Psoas muscle (tissue), 7 donors: ENCODE measurements at regions not wholly inside any gene's neighbourhood (a gene's known extent, or its start where the extent isn't known, plus 50 kb on each side); places are given as distances from the start of the nearest gene placed in this dataset.

Experiments used
- ATAC-seq, 4 donors: fragments of 200-7000 bp; cut with Tn5 transposase; one replicate each; pipeline ENCODE4 v1.9.1; 2020; ENCODE audit warnings: moderate library complexity in 3 of 4, mild to moderate bottlenecking in 2 of 4
- DNase-seq, 2 donors: peaks; one replicate each; pipeline ENCODE4 v3.0.0-alpha.2; 2020
- H3K27ac ChIP-seq: fragments of 200-600 bp; one replicate; pipeline ENCODE4 v1.8.0; 2022
- H3K27me3 ChIP-seq, 3 donors: fragments of 200-600 bp in 1 of 3; one replicate each; pipeline versions ENCODE4 v1.6.1 to v1.8.0; 2013 to 2022; ENCODE audit warnings: low read length in 2 of 3, mild to moderate bottlenecking in 2 of 3, moderate library complexity in 1 of 3; ENCODE audit not compliant: insufficient read depth in 3 of 3
- H3K36me3 ChIP-seq, 2 donors: fragments of 200-600 bp in 1 of 2; one replicate each; pipeline versions ENCODE4 v1.6.1 to v1.8.0; 2013 to 2022; ENCODE audit warnings: low read depth in 1 of 2, mild to moderate bottlenecking in 1 of 2, moderate library complexity in 1 of 2; ENCODE audit not compliant: insufficient read depth in 1 of 2
- H3K4me1 ChIP-seq: fragments of 200-600 bp; one replicate; pipeline ENCODE4 v1.8.0; 2022
- H3K4me3 ChIP-seq: fragments of 200-600 bp; one replicate; pipeline ENCODE4 v1.8.0; 2022; ENCODE audit warnings: mild to moderate bottlenecking
- H3K9me3 ChIP-seq: fragments of 200-600 bp; one replicate; pipeline ENCODE4 v1.8.0; 2022
- WGBS, 3 donors: extraction: QIAGEN DNeasy Blood & Tissue Kit; methylation state at CpG; one replicate each; pipeline versions ENCODE4 v1.1.6 to v1.1.7; 2013; 5-methylcytosine and 5-hydroxymethylcytosine counted together
- intact Hi-C, 2 donors: fragments of 100-400 bp; cut with DNase I; formaldehyde crosslinking; loops; one replicate each; pipeline versions ENCODE4 v1.11.0 to v1.14.2; 2022
- TF ChIP-seq, protein P1 (sequence below): fragments of 200-600 bp; IDR thresholded peaks from one replicate; pipeline ENCODE4 v1.8.0; 2022; ENCODE audit warnings: antibody characterized with exemption
- donor health status: healthy with polysubstance abuse.
- donor health status: DM: no; HTN: no; CAD: no; lungs with moderate emphysema.
- donor health status: Bipolar disorder and iron deficiency.
- donor health status: healthy.
- donor health status: DM: yes; HTN: yes; CAD: no.
- donor health status: DM: no; HTN: no; CAD: no.
- donor health status: DM: yes; HTN: yes; CAD: no.

DNA sequence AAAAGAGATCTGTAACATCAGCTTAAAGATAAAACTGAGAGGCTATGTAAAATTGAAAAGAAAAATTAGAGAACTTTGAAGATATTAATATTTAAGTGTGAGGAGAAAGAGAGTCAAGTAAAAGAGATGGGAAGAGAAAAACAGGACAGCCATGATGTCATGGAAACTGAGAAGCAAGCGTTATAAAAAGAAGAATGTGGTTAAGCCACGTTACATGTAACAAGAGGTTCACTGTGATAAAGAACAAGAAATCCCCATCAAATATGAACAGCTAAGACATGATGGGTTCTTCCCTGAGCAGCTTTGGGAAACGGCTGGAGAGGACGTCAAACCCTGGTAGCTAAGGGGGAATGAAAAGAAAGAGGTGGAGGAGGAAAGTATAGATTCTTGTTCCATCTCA, 1269.3 kb upstream of the TENM3 start:
- Histone ChIP-seq H3K27ac (no peak overlapping the region), H3K36me3 (no peaks in the 10 kb centered on the region), H3K9me3 (no peaks in the 10 kb centered on the region), H3K4me1 (no peaks in the 10 kb centered on the region), H3K27me3 (no peaks in the 10 kb centered on the region), H3K4me3 (no peak overlapping the region)
- intact Hi-C loops = no loop called here
- TF ChIP-seq, protein P1, sequence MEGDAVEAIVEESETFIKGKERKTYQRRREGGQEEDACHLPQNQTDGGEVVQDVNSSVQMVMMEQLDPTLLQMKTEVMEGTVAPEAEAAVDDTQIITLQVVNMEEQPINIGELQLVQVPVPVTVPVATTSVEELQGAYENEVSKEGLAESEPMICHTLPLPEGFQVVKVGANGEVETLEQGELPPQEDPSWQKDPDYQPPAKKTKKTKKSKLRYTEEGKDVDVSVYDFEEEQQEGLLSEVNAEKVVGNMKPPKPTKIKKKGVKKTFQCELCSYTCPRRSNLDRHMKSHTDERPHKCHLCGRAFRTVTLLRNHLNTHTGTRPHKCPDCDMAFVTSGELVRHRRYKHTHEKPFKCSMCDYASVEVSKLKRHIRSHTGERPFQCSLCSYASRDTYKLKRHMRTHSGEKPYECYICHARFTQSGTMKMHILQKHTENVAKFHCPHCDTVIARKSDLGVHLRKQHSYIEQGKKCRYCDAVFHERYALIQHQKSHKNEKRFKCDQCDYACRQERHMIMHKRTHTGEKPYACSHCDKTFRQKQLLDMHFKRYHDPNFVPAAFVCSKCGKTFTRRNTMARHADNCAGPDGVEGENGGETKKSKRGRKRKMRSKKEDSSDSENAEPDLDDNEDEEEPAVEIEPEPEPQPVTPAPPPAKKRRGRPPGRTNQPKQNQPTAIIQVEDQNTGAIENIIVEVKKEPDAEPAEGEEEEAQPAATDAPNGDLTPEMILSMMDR = no peak
- DNase-seq (no peak), ATAC-seq (no peak)
- 65 to 74% (median 65%) methylated on average over 4 of the region's 4 CpGs for WGBS, 3 donors

DNA sequence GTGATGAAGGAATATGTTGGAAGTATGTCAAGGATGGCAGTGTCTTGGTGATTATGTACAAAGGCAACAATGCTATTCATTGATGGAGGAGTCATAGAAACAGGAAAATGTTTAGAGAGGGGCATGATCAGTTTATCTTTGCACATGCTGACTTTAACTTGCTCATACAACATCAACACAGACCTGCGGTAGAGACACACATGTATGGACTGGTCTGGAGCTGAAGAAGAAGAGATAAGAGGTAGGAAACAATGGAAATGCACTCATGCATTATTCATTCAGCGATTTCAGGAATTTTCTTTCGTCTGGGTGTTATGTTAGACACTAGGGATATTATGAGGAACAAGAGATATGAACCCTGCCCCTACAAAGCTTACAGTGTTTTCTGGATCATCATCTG, 1252.3 kb upstream of the TENM3 start:
- intact Hi-C loops = no loop called here
- WGBS, 3 donors = 81 to 93% (median 85%) methylated on average over 3 of the region's 3 CpGs
- ATAC-seq = no peak
- DNase-seq = no peak
- Histone ChIP-seq H3K4me3 (no peak overlapping the region), H3K9me3 (no peaks in the 10 kb centered on the region), H3K27me3 (no peaks in the 10 kb centered on the region), H3K27ac (no peak overlapping the region), H3K4me1 (no peaks in the 10 kb centered on the region), H3K36me3 (no peaks in the 10 kb centered on the region)
- TF ChIP-seq, protein P1 = no peak

DNA sequence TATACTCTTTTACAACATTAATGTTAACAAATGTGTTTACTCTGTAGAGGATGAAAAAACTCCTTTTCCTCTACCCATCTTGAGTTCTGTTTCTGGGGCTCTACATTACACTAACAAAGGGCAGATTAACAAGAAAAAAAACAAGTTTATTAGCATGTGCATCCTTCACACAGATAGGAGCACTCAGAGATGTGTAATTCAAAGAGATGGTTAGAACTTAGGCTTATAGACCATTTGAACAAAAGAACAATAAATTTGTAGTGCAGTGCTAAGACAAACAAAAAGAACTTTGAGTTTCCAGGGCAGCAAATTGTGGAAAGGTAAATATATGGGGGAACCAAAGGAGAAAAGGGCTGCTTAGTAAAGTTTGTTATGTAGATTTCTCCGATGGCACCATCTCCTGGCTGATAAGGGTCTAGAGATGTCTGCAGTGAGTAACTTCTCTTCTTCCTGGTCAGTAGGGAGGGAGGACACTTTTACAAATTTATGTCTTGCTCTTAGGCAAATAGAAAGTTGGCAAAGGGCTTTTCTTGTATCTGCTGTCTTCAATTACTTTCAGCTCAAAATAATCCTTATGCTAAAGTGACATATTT, 1249.9 kb upstream of the TENM3 start:
- intact Hi-C loops = no loop called here
- Histone ChIP-seq H3K4me1 (no peaks in the 10 kb centered on the region), H3K27me3 (no peaks in the 10 kb centered on the region), H3K4me3 (no peak overlapping the region), H3K27ac (no peak overlapping the region), H3K9me3 (no peaks in the 10 kb centered on the region), H3K36me3 (no peaks in the 10 kb centered on the region)
- TF ChIP-seq, protein P1 = no peak
- WGBS, 3 donors = 57 to 82% (median 63%) methylated on average over 1 of the region's 1 CpG
- no peak for DNase-seq
- ATAC-seq = no peak

DNA sequence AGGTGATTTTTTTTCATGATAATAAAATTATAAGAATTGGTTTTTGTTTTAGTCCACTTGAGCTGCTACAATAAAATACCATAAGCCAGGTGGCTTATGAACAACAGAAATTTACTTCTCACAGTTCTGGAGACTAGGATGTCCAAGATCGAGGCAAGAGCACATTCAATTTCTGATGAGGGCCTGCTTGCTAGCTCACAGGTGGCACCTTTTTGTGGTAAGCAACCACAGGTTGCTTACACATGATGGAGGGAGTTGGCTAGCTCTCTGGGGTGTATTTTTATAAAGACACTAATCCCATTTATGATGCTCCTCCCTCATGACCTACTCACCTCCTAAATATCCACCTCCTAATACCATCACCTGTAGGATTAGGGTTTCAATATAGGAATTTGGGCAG, 1248.5 kb upstream of the TENM3 start:
- ATAC-seq (no peak), DNase-seq (no peak)
- Histone ChIP-seq H3K9me3 (no peaks in the 10 kb centered on the region), H3K4me1 (no peaks in the 10 kb centered on the region), H3K36me3 (no peaks in the 10 kb centered on the region), H3K4me3 (no peak overlapping the region), H3K27me3 (no peaks in the 10 kb centered on the region), H3K27ac (no peak overlapping the region)
- WGBS, 3 donors = 75 to 83% (median 76%) methylated on average over 1 of the region's 1 CpG
- TF ChIP-seq, protein P1 = no peak
- intact Hi-C loops = no loop called here

DNA sequence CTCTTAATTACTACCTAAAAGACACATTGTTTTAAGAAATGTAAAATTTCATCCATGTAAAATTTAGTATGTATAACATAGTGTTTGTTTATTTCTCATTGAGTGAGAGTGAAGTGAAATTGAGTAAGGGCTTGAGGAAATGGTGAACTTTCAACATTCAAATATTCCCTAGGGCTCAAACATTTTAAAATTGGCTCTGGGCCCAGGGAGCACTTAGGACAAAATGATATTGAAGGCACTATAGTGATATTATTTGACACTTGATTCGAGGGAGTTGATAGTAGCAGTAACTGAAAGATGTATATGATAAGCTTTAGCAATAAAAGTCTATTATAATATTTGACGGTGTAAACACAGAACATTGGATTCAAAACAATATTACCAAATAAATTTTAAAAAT, 1244.0 kb upstream of the TENM3 start:
- 14 to 25% (median 19%) methylated on average over 2 of the region's 2 CpGs for WGBS, 3 donors
- DNase-seq (no peak), ATAC-seq (no peak)
- no peak overlapping the region for H3K27ac ChIP-seq
- intact Hi-C loops = no loop called here
- TF ChIP-seq, protein P1 = no peak
- H3K4me1 ChIP-seq = no peaks in the 10 kb centered on the region
- H3K4me3 ChIP-seq = no peak overlapping the region
- no peaks in the 10 kb centered on the region for H3K27me3 ChIP-seq
- no peaks in the 10 kb centered on the region for H3K9me3 ChIP-seq
- no peaks in the 10 kb centered on the region for H3K36me3 ChIP-seq
